ENCODE measurements at regions not wholly inside any gene's neighbourhood (a gene's known extent, or its start where the extent isn't known, plus 50 kb on each side); places are given as distances from the start of the nearest gene placed in this dataset.

GRCh38 chr14:101407328-101407727, 154.0 kb upstream of the DIO3 start:
- H3K27ac ChIP-seq = no peak overlapping the region
- TF ChIP-seq CTCF (IDR thresholded peaks at IDR 0.05) = no peak
- no peak for TF ChIP-seq ZFX (IDR thresholded peaks at IDR 0.05; ENCODE audit: borderline replicate concordance)

GRCh38 chr14:101408077-101408831, 153.0 kb upstream of the DIO3 start:
- TF ChIP-seq ZFX (IDR thresholded peaks at IDR 0.05; ENCODE audit: borderline replicate concordance) = no peak
- TF ChIP-seq CTCF (IDR thresholded peaks at IDR 0.05) = no peak
- no peak overlapping the region for H3K27ac ChIP-seq

GRCh38 chr14:101409006-101409543, 152.2 kb upstream of the DIO3 start:
- H3K27ac ChIP-seq = no peak overlapping the region
- TF ChIP-seq CTCF (IDR thresholded peaks at IDR 0.05) (no peak), ZFX (IDR thresholded peaks at IDR 0.05; ENCODE audit: borderline replicate concordance) (no peak)

GRCh38 chr14:101410126-101410525, 151.2 kb upstream of the DIO3 start:
- no peak overlapping the region for H3K27ac ChIP-seq
- no peak for TF ChIP-seq ZFX (IDR thresholded peaks at IDR 0.05; ENCODE audit: borderline replicate concordance)
- no peak for TF ChIP-seq CTCF (IDR thresholded peaks at IDR 0.05)

GRCh38 chr14:101411151-101411550, 150.1 kb upstream of the DIO3 start:
- no peak for TF ChIP-seq CTCF (IDR thresholded peaks at IDR 0.05)
- TF ChIP-seq ZFX (IDR thresholded peaks at IDR 0.05; ENCODE audit: borderline replicate concordance) = no peak
- no peak overlapping the region for H3K27ac ChIP-seq

GRCh38 chr14:101411779-101412178, 149.5 kb upstream of the DIO3 start:
- H3K27ac ChIP-seq = no peak overlapping the region
- TF ChIP-seq CTCF (IDR thresholded peaks at IDR 0.05) = no peak
- TF ChIP-seq ZFX (IDR thresholded peaks at IDR 0.05; ENCODE audit: borderline replicate concordance) = no peak

- TF ChIP-seq CTCF (IDR thresholded peaks at IDR 0.05) = no peak
- TF ChIP-seq ZFX (IDR thresholded peaks at IDR 0.05; ENCODE audit: borderline replicate concordance) = no peak
These were observed 148.6 kb upstream of the DIO3 start for GRCh38 chr14:101412739-101413138.

More at GRCh38 chr14:101412739-101413138, 148.6 kb upstream of the DIO3 start:
- H3K27ac ChIP-seq = no peak overlapping the region

Measured in 22Rv1 (cell line).